ENCODE measurements at regions not wholly inside any gene's neighbourhood (a gene's known extent, or its start where the extent isn't known, plus 50 kb on each side); places are given as distances from the start of the nearest gene placed in this dataset.

GRCh38 chr20:59473742-59474141 lies 130.6 kb upstream of the PHACTR3 start:
- no peak for DNase-seq (ENCODE audit: low read depth)
- TF ChIP-seq CTCF (IDR thresholded peaks at IDR 0.05; ENCODE audit: low read depth, low read length, missing control alignments): no peak
- no peak overlapping the region for H3K4me3 ChIP-seq (ENCODE audit: low read depth, low read length)

GRCh38 chr20:59481067-59481466 lies 123.3 kb upstream of the PHACTR3 start:
- no peak for TF ChIP-seq CTCF (IDR thresholded peaks at IDR 0.05; ENCODE audit: low read depth, low read length, missing control alignments)
- H3K4me3 ChIP-seq (ENCODE audit: low read depth, low read length): no peak overlapping the region
- DNase-seq (ENCODE audit: low read depth): no peak

GRCh38 chr20:59481477-59482018 lies 122.8 kb upstream of the PHACTR3 start:
- no peak overlapping the region for H3K4me3 ChIP-seq (ENCODE audit: low read depth, low read length)
- no peak for DNase-seq (ENCODE audit: low read depth)
- no peak for TF ChIP-seq CTCF (IDR thresholded peaks at IDR 0.05; ENCODE audit: low read depth, low read length, missing control alignments)

GRCh38 chr20:59482351-59483187 lies 121.8 kb upstream of the PHACTR3 start:
- DNase-seq (ENCODE audit: low read depth): no peak
- H3K4me3 ChIP-seq (ENCODE audit: low read depth, low read length): no peak overlapping the region
- TF ChIP-seq CTCF (IDR thresholded peaks at IDR 0.05; ENCODE audit: low read depth, low read length, missing control alignments): no peak

GRCh38 chr20:59483481-59483880 lies 120.9 kb upstream of the PHACTR3 start:
- DNase-seq (ENCODE audit: low read depth): no peak
- no peak overlapping the region for H3K4me3 ChIP-seq (ENCODE audit: low read depth, low read length)
- TF ChIP-seq CTCF (IDR thresholded peaks at IDR 0.05; ENCODE audit: low read depth, low read length, missing control alignments): no peak

- no peak for TF ChIP-seq CTCF (IDR thresholded peaks at IDR 0.05; ENCODE audit: low read depth, low read length, missing control alignments)
- no peak overlapping the region for H3K4me3 ChIP-seq (ENCODE audit: low read depth, low read length)
- DNase-seq (ENCODE audit: low read depth): no peak
These were observed 120.1 kb upstream of the PHACTR3 start for GRCh38 chr20:59484228-59484627.
